ENCODE measurements at regions not wholly inside any gene's neighbourhood (a gene's known extent, or its start where the extent isn't known, plus 50 kb on each side); places are given as distances from the start of the nearest gene placed in this dataset.

DNA sequence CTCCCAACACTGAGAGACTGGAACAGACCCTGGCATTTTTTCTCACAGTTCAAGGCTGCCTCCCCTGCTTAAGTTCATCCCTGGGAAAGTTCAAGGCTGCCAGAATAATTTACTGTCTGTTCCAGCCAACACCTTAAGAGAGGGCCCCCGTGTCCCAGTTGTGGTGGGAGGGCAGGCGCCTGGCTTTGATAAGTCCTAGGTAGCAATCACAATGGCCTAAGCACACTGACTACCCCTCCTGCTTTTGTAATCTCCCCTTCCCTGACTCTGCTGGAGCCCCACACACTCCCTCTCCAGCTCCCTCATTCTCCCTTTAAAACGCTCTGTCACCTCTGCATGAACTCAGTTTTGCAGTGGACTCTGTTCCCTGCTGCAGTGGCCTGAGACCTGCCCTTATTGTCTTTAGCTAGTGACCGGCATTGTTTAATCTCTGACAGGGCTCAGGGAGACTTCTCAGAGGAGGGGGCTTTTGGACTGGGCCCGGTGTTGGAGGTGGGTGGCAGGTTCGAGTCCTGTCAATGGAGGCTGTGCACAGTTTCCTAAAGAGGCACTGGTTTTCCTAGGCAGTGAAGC is 507.2 kb downstream of the TBC1D22A start:
- TF ChIP-seq, protein P1, sequence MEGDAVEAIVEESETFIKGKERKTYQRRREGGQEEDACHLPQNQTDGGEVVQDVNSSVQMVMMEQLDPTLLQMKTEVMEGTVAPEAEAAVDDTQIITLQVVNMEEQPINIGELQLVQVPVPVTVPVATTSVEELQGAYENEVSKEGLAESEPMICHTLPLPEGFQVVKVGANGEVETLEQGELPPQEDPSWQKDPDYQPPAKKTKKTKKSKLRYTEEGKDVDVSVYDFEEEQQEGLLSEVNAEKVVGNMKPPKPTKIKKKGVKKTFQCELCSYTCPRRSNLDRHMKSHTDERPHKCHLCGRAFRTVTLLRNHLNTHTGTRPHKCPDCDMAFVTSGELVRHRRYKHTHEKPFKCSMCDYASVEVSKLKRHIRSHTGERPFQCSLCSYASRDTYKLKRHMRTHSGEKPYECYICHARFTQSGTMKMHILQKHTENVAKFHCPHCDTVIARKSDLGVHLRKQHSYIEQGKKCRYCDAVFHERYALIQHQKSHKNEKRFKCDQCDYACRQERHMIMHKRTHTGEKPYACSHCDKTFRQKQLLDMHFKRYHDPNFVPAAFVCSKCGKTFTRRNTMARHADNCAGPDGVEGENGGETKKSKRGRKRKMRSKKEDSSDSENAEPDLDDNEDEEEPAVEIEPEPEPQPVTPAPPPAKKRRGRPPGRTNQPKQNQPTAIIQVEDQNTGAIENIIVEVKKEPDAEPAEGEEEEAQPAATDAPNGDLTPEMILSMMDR (IDR thresholded peaks at IDR 0.05; ENCODE audit: insufficient read depth, low read length): no peak
- no peak for TF ChIP-seq POLR2AphosphoS5 (IDR thresholded peaks at IDR 0.05; ENCODE audit: low read depth)
- TF ChIP-seq, protein P2, sequence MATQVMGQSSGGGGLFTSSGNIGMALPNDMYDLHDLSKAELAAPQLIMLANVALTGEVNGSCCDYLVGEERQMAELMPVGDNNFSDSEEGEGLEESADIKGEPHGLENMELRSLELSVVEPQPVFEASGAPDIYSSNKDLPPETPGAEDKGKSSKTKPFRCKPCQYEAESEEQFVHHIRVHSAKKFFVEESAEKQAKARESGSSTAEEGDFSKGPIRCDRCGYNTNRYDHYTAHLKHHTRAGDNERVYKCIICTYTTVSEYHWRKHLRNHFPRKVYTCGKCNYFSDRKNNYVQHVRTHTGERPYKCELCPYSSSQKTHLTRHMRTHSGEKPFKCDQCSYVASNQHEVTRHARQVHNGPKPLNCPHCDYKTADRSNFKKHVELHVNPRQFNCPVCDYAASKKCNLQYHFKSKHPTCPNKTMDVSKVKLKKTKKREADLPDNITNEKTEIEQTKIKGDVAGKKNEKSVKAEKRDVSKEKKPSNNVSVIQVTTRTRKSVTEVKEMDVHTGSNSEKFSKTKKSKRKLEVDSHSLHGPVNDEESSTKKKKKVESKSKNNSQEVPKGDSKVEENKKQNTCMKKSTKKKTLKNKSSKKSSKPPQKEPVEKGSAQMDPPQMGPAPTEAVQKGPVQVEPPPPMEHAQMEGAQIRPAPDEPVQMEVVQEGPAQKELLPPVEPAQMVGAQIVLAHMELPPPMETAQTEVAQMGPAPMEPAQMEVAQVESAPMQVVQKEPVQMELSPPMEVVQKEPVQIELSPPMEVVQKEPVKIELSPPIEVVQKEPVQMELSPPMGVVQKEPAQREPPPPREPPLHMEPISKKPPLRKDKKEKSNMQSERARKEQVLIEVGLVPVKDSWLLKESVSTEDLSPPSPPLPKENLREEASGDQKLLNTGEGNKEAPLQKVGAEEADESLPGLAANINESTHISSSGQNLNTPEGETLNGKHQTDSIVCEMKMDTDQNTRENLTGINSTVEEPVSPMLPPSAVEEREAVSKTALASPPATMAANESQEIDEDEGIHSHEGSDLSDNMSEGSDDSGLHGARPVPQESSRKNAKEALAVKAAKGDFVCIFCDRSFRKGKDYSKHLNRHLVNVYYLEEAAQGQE (IDR thresholded peaks at IDR 0.05; ENCODE audit: insufficient replicate concordance, low read depth): no peak
- no peak for TF ChIP-seq SPI1 (IDR thresholded peaks at IDR 0.05; ENCODE audit: borderline replicate concordance, low read depth)
- TF ChIP-seq GABPA (IDR thresholded peaks at IDR 0.05; ENCODE audit: low read depth): no peak

Measured in HL-60 (cell line).